Iris pigment epithelial cell (primary cell): ENCODE measurements at regions not wholly inside any gene's neighbourhood (a gene's known extent, or its start where the extent isn't known, plus 50 kb on each side); places are given as distances from the start of the nearest gene placed in this dataset.

Experiments
- DNase-seq: peaks from one replicate; pipeline ENCODE4 v3.0.0-alpha.2; 2011; ENCODE audit warnings: low read depth

DNA sequence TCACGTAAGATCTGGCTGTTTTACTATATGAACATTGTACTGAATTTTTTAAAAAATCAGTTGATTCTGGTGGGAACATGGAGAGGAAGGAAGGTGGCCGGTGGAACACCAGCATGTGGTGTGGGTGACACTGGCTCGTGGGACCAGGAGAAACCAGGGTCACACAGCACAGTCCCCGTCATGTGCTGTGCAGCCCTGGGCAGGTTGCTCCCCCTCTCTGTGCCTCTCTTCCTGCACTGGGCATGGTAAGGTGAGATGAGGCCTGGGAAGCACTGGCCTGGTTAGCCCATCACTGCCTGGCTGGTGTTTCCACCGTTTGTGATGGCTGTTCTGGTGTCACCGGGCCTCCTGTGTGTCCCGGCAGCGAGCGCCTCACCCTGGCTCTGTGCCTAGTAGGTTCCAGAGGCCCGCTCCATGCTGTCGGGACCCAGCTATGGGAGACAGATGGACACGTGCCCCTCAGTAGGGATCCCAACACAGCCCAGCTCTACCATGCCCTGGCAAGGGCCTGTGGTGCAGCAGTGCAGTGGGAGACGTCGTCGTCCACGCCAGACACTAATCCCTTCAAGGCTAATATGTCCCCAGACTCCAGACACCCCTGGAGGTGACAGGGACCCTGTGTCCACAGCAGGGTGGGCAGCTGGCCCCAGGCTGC is 88.2 kb upstream of the LINC01488 start:
- no peak for DNase-seq

DNA sequence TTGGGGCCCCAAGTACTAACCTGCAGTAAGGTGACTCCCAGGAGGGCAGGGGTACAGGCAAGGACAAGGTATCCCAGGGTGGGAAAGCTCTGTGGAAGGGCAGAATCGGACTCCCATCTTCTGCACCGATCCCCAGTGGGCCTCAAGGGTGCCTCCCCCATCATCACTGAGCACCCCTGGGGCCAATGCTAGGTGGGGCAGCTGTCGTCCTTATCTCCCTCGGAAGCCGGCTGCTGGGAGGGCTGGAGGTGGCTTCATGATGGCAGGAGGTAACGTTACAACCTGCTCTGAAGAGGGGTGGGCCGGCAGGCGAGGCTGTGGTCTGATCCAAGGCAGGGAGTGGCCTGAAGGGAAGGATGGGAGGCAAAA is 87.6 kb upstream of the LINC01488 start:
- DNase-seq: no peak

GRCh38 chr11:69394234-69394868 is 87.1 kb upstream of the LINC01488 start:
- DNase-seq: no peak

DNA sequence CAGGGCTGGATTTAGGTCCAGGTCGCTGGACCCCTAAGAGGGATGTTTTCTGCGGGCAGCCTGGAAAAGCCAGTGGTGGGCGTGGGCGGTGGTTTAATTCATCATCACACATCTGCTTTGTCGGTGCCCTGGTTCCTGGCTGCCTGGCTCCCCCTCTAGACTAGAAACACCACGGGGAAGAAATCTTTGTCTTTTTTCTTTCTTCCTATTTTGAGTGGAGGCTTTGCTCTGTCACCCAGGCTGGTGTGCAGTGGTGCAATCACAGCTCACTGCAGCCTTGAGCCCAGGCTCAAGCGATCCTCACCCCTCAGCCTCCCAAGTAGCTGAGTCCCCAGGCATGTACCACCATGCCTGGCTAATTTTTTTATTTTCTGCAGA is 86.6 kb upstream of the LINC01488 start:
- no peak for DNase-seq

GRCh38 chr11:69395287-69395686 is 86.2 kb upstream of the LINC01488 start:
- DNase-seq: no peak

DNA sequence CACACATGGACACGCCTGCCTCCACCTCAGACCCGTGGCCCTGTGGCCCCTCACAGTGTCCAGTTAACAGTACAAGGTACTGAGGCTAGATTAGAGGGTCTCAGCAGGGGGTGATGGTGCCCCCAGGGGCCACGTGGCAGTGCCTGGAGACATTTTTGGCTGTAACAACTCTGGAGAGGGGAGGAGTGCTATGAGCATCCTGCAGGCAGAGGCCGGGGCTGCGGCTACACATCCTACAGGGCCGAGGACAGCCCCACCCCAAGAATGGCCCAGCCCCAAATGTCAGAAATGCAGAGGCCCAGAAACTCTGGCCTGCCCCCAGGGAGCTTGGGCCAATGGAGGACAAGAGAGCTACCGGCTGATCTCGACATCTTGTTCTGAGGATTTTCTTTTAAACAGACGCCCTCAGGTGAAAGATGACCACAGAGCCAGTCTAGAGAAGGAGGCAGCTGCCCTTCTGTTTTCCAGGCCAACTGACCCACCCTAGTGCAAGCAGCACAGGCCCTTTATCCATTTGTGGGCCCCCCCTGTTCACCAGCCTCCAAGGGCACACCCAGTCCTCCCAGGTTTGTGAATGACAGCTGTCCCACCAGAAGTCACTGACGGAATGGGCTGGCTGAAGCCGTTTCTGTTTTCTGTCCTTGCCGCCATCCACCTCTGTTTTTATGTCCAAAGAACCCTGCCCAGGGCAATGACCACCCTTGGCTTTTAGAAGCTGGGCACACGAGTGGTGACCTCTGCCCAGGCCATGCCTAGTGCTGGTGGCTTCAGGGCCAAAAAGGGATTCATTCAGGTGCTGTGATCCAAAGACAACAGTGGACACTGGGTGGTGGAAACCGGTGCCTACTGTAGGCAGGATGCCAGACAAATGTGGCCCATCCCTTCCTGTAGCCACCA is 85.2 kb upstream of the LINC01488 start:
- DNase-seq: no peak

DNA sequence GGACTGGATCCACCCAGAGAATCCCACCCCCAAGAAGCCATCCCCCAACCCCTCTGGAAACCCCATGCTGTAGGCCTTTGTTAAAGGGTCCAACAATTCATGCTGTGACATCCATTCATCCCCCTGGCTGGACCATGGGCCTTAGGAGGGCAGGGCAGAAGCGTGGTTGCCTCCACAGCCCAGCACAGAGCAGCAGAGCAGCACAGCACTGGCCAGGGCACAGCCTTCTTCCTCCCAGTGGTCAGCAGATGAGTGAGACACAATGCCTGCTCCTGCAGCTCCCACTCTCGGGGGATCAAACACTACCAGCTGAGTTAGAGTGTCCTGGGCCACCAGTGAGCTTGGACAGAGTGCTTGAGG is 84.5 kb upstream of the LINC01488 start:
- DNase-seq: no peak

DNA sequence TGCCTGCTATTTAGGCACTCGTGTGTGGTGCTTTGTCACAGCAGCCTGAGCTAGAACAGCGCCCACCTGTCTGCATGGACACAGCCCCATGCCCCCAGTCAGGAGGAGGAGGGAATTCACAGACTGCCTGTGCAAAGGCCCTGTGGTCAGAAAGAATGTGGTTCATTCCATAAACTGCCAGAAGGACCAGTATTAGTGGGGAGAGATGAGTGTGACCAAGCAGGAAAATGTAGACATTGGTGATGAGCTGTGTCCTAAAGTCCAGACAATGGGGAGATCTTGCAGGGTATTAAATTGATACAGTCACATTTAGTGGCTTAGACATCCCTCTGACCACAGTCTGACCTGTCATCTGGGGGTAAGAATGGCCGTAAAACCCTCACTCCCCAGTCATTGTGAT is 83.7 kb upstream of the LINC01488 start:
- no peak for DNase-seq

GRCh38 chr11:69398529-69399492 is 82.7 kb upstream of the LINC01488 start:
- peak; percentile 28 for DNase-seq

GRCh38 chr11:69400140-69400539 is 81.3 kb upstream of the LINC01488 start:
- no peak for DNase-seq

GRCh38 chr11:69400771-69401590 is 80.5 kb upstream of the LINC01488 start:
- no peak for DNase-seq

DNA sequence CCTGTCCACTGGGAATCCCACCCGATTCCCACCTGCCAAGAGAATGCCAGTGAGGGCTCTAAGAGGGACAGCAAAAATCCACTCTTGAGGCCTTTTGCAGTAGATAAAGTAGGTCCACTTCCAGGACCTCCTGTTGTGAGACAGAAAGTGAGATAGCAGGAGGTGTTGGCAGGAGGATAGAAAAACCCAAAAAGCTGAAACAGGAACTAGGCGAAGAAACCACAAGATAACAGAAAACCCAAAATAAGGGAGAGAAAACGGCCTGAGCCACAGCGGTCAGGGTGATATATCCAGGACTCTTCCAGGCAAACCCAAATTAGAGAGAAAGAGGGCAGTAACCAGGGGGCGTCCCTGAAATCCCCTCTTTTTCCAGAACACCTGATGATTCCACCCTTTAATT is 79.7 kb upstream of the LINC01488 start:
- no peak for DNase-seq

- no peak for DNase-seq
Measured at GRCh38 chr11:69402251-69402887, 79.1 kb upstream of the LINC01488 start.

- DNase-seq: peak; percentile 57
Measured at GRCh38 chr11:69403556-69404215, 77.8 kb upstream of the LINC01488 start.

DNA sequence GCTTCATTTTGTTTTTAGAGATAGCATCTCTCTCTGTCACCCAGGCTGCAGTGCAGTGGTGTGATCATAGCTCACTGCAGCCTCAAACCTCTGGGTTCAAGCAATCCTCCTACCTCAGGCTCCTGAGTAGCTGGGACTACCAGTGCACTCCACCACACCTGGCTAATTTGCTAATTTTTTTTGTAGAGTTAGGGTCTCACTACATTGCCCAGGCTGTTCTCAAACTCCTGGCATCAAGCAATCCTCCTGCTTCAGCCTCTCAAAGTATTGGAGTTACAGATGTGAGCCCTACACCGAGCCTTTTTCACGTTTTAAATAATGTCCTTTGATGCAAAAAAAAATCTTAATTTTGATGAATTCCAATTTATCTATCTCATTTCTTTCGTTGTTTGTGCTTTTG is 75.4 kb upstream of the LINC01488 start:
- DNase-seq: no peak

- no peak for DNase-seq
Measured at GRCh38 chr11:69409812-69410645, 71.4 kb upstream of the LINC01488 start.

- DNase-seq: no peak
Measured at GRCh38 chr11:69411257-69411924, 70.1 kb upstream of the LINC01488 start.

DNA sequence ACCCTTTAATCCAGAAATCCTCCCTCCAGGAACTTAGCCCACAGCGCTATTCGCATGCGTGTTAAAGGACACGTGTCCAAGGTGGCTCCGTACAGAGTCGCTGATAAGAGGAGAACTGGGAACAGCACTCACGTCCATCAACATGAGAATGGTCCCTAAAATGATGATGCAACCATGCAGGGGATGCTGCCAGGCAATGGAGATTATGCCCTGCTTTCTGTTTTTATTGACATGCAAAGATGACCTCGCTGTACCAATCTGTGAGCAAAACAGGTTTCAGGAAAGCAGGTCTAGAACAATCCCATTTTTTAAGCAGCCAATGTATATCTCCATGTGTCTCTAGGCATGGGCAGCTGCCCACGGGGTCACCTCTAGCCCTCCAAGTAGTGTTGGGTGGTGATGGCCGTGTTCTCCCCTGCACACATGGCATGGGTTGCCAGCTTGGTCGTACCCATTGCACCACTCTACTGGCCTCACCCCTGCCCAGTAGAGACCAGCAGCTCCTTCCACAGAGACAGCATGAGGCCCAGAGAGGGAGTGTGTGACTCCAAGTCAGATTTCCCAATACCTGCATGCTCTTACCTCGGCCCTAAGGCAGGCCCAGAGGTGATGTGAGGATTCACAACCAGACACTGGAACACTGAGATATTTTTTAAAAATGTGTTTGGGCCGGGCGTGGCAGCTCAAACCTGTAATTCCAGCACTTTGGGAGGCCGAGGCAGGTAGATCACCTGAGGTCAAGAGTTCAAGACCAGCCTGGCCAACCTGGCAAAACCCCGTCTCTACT is 68.3 kb upstream of the LINC01488 start:
- no peak for DNase-seq
